Liver (tissue), 8 donors: ENCODE measurements at regions not wholly inside any gene's neighbourhood (a gene's known extent, or its start where the extent isn't known, plus 50 kb on each side); places are given as distances from the start of the nearest gene placed in this dataset.

Source experiments
- DNase-seq: peaks from one replicate; pipeline ENCODE4 v3.0.0-alpha.2; 2017; ENCODE audit warnings: low spot score
- H3K27ac ChIP-seq, 2 donors: one replicate each; pipeline ENCODE4 v1.7.0; 2013; ENCODE audit warnings: inconsistent platforms in 2 of 2, low read length in 2 of 2, control low read depth in 1 of 2, low read depth in 1 of 2, mild to moderate bottlenecking in 1 of 2
- H3K27me3 ChIP-seq, 4 donors: one replicate each; pipeline versions ENCODE4 v1.6.1 to v1.7.0; 2013; ENCODE audit warnings: low read length in 3 of 4, inconsistent platforms in 1 of 4, mild to moderate bottlenecking in 1 of 4, moderate library complexity in 1 of 4; ENCODE audit not compliant: control insufficient read depth in 4 of 4, insufficient read depth in 4 of 4
- H3K36me3 ChIP-seq, 4 donors: one replicate each; pipeline versions ENCODE4 v1.6.1 to v1.7.0; 2013; ENCODE audit warnings: low read length in 3 of 4, mild to moderate bottlenecking in 3 of 4, low read depth in 1 of 4, moderate library complexity in 1 of 4; ENCODE audit not compliant: control insufficient read depth in 4 of 4, insufficient read depth in 3 of 4
- H3K4me1 ChIP-seq, 4 donors: one replicate each; pipeline versions ENCODE4 v1.6.1 to v1.7.0; 2013; ENCODE audit warnings: low read length in 3 of 4, mild to moderate bottlenecking in 3 of 4, moderate library complexity in 1 of 4; ENCODE audit not compliant: control insufficient read depth in 4 of 4, insufficient read depth in 4 of 4
- H3K4me3 ChIP-seq, 3 donors: one replicate each; pipeline versions ENCODE4 v1.6.1 to v1.7.0; 2013; ENCODE audit warnings: low read length in 3 of 3, control low read depth in 1 of 3, low read depth in 1 of 3, mild to moderate bottlenecking in 1 of 3
- H3K9ac ChIP-seq, 2 donors: one replicate each; pipeline ENCODE4 v1.7.0; 2013; ENCODE audit warnings: low read length in 2 of 2, mild to moderate bottlenecking in 2 of 2, moderate library complexity in 2 of 2, control low read depth in 1 of 2, low read depth in 1 of 2
- H3K9me3 ChIP-seq, 4 donors: one replicate each; pipeline versions ENCODE4 v1.6.1 to v1.7.0; 2013; ENCODE audit warnings: low read length in 3 of 4; ENCODE audit not compliant: control insufficient read depth in 4 of 4
- EGR1 ChIP-seq, 2 donors: IDR thresholded peaks; 2 replicates each; pipeline ENCODE4 v1.6.1; 2016 to 2018; ENCODE audit warnings: antibody characterized with exemption in 2 of 2, low read depth in 2 of 2
- FOXA1 ChIP-seq: IDR thresholded peaks from 2 replicates; pipeline ENCODE4 v1.6.1; 2016; ENCODE audit warnings: antibody characterized with exemption
- FOXA2 ChIP-seq: IDR thresholded peaks from 2 replicates; pipeline ENCODE4 v1.6.1; 2016; ENCODE audit warnings: antibody characterized with exemption
- GABPA ChIP-seq, 2 donors: IDR thresholded peaks in 1 of 2; conservative IDR thresholded peaks in 1 of 2; 2 replicates each; pipeline ENCODE4 v1.6.1; 2016; ENCODE audit warnings: antibody characterized with exemption in 2 of 2, mild to moderate bottlenecking in 1 of 2, moderate library complexity in 1 of 2
- HNF4G ChIP-seq: IDR thresholded peaks from 2 replicates; pipeline ENCODE4 v1.6.1; 2016; ENCODE audit warnings: antibody characterized with exemption
- JUND ChIP-seq, 2 donors: IDR thresholded peaks; 2 replicates each; pipeline ENCODE4 v1.6.1; 2016; ENCODE audit warnings: antibody characterized with exemption in 2 of 2
- NR2F2 ChIP-seq: IDR thresholded peaks from 2 replicates; pipeline ENCODE4 v1.6.1; 2016; ENCODE audit warnings: antibody characterized with exemption
- RAD21 ChIP-seq, 2 donors: IDR thresholded peaks; 2 replicates each; pipeline ENCODE4 v1.6.1; 2016; ENCODE audit warnings: antibody characterized with exemption in 2 of 2, mild to moderate bottlenecking in 2 of 2
- RXRA ChIP-seq, 2 donors: IDR thresholded peaks; 2 replicates each; pipeline ENCODE4 v1.6.1; 2017 to 2018; ENCODE audit warnings: antibody characterized with exemption in 2 of 2, mild to moderate bottlenecking in 1 of 2
- SP1 ChIP-seq: IDR thresholded peaks from 2 replicates; pipeline ENCODE4 v1.6.1; 2018; ENCODE audit warnings: antibody characterized with exemption, mild to moderate bottlenecking
- TAF1 ChIP-seq: conservative IDR thresholded peaks from 2 replicates; pipeline ENCODE4 v1.6.1; 2016; ENCODE audit warnings: antibody characterized with exemption, mild to moderate bottlenecking
- YY1 ChIP-seq: IDR thresholded peaks from 2 replicates; pipeline ENCODE4 v1.6.1; 2016; ENCODE audit warnings: antibody characterized with exemption, mild to moderate bottlenecking
- WGBS: extraction: QIAGEN DNeasy Blood & Tissue Kit; methylation state at CpG from one replicate; pipeline ENCODE4 v1.1.7; 2013; 5-methylcytosine and 5-hydroxymethylcytosine counted together
- TF ChIP-seq, protein P1 (sequence below): IDR thresholded peaks from 2 replicates; pipeline ENCODE4 v1.6.1; 2016; ENCODE audit warnings: antibody characterized with exemption
- TF ChIP-seq, protein P2 (sequence below): IDR thresholded peaks from 2 replicates; pipeline ENCODE4 v1.6.1; 2016; ENCODE audit warnings: antibody characterized with exemption, mild to moderate bottlenecking
- TF ChIP-seq, protein P3 (sequence below): IDR thresholded peaks from 2 replicates; pipeline ENCODE4 v1.6.1; 2016; ENCODE audit warnings: antibody characterized with exemption
- TF ChIP-seq, protein P4 (sequence below): IDR thresholded peaks from 2 replicates; pipeline ENCODE4 v1.6.1; 2016; ENCODE audit warnings: antibody characterized with exemption
- TF ChIP-seq, protein P5 (sequence below): fragments of 150-350 bp; IDR thresholded peaks from 2 replicates; pipeline ENCODE4 v1.5.1; 2017; ENCODE audit warnings: improper control_type of control experiment, low read depth, low read length; ENCODE audit not compliant: missing input control
- donor health status: healthy.
- donor health status: healthy.
- donor health status: healthy.
- donor health status: healthy.
- donor health status: healthy.

DNA sequence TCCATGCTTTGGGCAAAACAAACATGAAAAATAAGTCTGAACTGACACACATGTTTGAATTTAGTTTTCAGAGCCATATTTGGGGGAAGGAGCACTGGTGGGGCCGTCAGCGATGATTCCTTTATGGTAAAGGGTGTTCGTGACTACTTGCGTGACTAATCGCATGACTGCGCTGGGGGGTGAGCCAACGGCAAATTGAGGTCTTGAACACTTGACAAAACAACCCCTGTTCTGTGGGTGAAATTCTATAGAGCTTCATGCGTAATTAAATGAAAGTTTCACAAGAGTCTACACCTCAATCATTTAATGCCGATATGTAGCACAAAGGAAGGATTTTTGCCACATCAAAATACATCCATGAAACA, 127.5 kb upstream of the CYP1B1 start:
- WGBS: 97% methylated on average over 9 of the region's 9 CpGs
- TF ChIP-seq EGR1 (IDR thresholded peaks at IDR 0.05; ENCODE audit: low read depth in 2 of 2): no peak
- TF ChIP-seq JUND (IDR thresholded peaks at IDR 0.05): no peak
- TF ChIP-seq FOXA1: no peak
- TF ChIP-seq, protein P1, sequence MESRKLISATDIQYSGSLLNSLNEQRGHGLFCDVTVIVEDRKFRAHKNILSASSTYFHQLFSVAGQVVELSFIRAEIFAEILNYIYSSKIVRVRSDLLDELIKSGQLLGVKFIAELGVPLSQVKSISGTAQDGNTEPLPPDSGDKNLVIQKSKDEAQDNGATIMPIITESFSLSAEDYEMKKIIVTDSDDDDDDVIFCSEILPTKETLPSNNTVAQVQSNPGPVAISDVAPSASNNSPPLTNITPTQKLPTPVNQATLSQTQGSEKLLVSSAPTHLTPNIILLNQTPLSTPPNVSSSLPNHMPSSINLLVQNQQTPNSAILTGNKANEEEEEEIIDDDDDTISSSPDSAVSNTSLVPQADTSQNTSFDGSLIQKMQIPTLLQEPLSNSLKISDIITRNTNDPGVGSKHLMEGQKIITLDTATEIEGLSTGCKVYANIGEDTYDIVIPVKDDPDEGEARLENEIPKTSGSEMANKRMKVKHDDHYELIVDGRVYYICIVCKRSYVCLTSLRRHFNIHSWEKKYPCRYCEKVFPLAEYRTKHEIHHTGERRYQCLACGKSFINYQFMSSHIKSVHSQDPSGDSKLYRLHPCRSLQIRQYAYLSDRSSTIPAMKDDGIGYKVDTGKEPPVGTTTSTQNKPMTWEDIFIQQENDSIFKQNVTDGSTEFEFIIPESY: no peak
- no peak for TF ChIP-seq HNF4G
- no peak for TF ChIP-seq YY1
- no peak for TF ChIP-seq NR2F2
- TF ChIP-seq FOXA2: no peak
- no peak for TF ChIP-seq GABPA (IDR thresholded peaks at IDR 0.05 in 1 of 2, conservative IDR thresholded peaks at IDR 0.05 in 1 of 2)
- TF ChIP-seq, protein P2, sequence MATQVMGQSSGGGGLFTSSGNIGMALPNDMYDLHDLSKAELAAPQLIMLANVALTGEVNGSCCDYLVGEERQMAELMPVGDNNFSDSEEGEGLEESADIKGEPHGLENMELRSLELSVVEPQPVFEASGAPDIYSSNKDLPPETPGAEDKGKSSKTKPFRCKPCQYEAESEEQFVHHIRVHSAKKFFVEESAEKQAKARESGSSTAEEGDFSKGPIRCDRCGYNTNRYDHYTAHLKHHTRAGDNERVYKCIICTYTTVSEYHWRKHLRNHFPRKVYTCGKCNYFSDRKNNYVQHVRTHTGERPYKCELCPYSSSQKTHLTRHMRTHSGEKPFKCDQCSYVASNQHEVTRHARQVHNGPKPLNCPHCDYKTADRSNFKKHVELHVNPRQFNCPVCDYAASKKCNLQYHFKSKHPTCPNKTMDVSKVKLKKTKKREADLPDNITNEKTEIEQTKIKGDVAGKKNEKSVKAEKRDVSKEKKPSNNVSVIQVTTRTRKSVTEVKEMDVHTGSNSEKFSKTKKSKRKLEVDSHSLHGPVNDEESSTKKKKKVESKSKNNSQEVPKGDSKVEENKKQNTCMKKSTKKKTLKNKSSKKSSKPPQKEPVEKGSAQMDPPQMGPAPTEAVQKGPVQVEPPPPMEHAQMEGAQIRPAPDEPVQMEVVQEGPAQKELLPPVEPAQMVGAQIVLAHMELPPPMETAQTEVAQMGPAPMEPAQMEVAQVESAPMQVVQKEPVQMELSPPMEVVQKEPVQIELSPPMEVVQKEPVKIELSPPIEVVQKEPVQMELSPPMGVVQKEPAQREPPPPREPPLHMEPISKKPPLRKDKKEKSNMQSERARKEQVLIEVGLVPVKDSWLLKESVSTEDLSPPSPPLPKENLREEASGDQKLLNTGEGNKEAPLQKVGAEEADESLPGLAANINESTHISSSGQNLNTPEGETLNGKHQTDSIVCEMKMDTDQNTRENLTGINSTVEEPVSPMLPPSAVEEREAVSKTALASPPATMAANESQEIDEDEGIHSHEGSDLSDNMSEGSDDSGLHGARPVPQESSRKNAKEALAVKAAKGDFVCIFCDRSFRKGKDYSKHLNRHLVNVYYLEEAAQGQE: no peak
- no peak for TF ChIP-seq RAD21 (IDR thresholded peaks at IDR 0.05)
- TF ChIP-seq SP1: no peak
- no peak for TF ChIP-seq TAF1

DNA sequence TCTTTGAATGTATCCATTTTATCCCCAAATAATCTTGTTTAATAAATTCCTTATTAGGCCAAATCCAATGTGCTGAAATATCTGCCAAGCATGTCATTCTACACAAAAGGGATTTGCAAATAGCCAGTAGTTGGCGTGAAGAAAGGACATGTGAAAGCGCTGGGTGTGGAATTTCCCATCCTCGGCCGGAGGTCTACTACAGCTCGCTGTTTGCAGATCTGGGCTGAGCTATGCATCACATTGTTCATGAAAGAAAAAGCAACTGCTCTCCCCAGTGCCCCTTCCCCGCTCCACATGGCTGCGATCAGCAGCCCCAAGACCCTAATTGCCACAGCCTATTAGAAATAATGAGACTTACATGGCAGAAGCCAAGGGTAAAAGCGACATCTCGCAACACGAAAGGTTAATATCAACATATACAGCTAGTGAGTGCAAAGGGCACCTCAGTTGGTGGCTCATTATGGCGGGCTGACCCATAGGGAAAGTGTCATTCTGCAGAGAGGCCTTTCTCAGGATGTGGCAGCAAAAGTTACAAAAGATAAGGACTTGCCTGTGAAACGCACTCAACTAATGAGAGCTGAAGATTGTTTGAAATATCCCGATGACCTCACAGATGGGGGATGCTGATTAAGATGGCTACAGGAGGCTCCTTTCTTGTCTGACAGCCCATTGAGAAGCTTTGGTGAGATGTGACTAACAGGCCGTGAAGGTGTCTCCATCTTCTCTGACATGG, 126.9 kb upstream of the CYP1B1 start:
- Histone ChIP-seq H3K27me3 (no peaks in the 10 kb centered on the region), H3K9ac (no peak overlapping the region), H3K4me1 (no peaks in the 10 kb centered on the region), H3K36me3 (no peaks in the 10 kb centered on the region), H3K27ac (no peak overlapping the region), H3K9me3 (no peaks in the 10 kb centered on the region), H3K4me3 (no peak overlapping the region)
- TF ChIP-seq YY1: no peak
- TF ChIP-seq EGR1 (IDR thresholded peaks at IDR 0.05; ENCODE audit: low read depth in 2 of 2): no peak
- TF ChIP-seq RXRA (IDR thresholded peaks at IDR 0.05): no peak
- TF ChIP-seq, protein P3, sequence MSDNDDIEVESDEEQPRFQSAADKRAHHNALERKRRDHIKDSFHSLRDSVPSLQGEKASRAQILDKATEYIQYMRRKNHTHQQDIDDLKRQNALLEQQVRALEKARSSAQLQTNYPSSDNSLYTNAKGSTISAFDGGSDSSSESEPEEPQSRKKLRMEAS: no peak
- TF ChIP-seq, protein P4, sequence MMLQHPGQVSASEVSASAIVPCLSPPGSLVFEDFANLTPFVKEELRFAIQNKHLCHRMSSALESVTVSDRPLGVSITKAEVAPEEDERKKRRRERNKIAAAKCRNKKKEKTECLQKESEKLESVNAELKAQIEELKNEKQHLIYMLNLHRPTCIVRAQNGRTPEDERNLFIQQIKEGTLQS: no peak
- TF ChIP-seq, protein P1: no peak
- TF ChIP-seq, protein P5, sequence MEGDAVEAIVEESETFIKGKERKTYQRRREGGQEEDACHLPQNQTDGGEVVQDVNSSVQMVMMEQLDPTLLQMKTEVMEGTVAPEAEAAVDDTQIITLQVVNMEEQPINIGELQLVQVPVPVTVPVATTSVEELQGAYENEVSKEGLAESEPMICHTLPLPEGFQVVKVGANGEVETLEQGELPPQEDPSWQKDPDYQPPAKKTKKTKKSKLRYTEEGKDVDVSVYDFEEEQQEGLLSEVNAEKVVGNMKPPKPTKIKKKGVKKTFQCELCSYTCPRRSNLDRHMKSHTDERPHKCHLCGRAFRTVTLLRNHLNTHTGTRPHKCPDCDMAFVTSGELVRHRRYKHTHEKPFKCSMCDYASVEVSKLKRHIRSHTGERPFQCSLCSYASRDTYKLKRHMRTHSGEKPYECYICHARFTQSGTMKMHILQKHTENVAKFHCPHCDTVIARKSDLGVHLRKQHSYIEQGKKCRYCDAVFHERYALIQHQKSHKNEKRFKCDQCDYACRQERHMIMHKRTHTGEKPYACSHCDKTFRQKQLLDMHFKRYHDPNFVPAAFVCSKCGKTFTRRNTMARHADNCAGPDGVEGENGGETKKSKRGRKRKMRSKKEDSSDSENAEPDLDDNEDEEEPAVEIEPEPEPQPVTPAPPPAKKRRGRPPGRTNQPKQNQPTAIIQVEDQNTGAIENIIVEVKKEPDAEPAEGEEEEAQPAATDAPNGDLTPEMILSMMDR: no peak
- TF ChIP-seq, protein P2: no peak
- TF ChIP-seq HNF4G: no peak
- 91% methylated on average over 14 of the region's 14 CpGs for WGBS
- no peak for DNase-seq

More for the DNA sequence above, 127.5 kb upstream of the CYP1B1 start:
- DNase-seq: no peak
- Histone ChIP-seq H3K4me1 (no peaks in the 10 kb centered on the region), H3K36me3 (no peaks in the 10 kb centered on the region), H3K27ac (no peak overlapping the region), H3K27me3 (no peaks in the 10 kb centered on the region), H3K4me3 (no peak overlapping the region), H3K9me3 (no peaks in the 10 kb centered on the region), H3K9ac (no peak overlapping the region)
